GM12892 (cell line): ENCODE measurements at regions not wholly inside any gene's neighbourhood (a gene's known extent, or its start where the extent isn't known, plus 50 kb on each side); places are given as distances from the start of the nearest gene placed in this dataset.

Experiments
- POLR2A ChIP-seq: IDR thresholded peaks from 2 replicates; pipeline ENCODE4 v1.6.1; 2011; ENCODE audit warnings: low read depth, low read length, control low read depth
- POLR2AphosphoS5 ChIP-seq: IDR thresholded peaks from 2 replicates; pipeline ENCODE4 v1.6.1; 2011; ENCODE audit warnings: low read depth, low read length, control low read depth
- TAF1 ChIP-seq: IDR thresholded peaks from 2 replicates; pipeline ENCODE4 v1.6.1; 2011; ENCODE audit warnings: low read depth, mild to moderate bottlenecking, control low read depth, low read length, borderline replicate concordance

GRCh38 chr13:40385858-40386180 lies 280.6 kb downstream of the FOXO1 start:
- TF ChIP-seq POLR2A: no peak
- TF ChIP-seq POLR2AphosphoS5: no peak
- no peak for TF ChIP-seq TAF1
